Muscle of arm (tissue), 1 donor: ENCODE measurements at regions not wholly inside any gene's neighbourhood (a gene's known extent, or its start where the extent isn't known, plus 50 kb on each side); places are given as distances from the start of the nearest gene placed in this dataset.
"Not testable (repeated sequence)": the region's sequence is repeated elsewhere in the genome, so short reads cannot be mapped to it uniquely, and the experiment has no call there.

Experiments used
- DNase-seq: peaks from one replicate; pipeline ENCODE4 v3.0.0-alpha.2; 2013

DNA sequence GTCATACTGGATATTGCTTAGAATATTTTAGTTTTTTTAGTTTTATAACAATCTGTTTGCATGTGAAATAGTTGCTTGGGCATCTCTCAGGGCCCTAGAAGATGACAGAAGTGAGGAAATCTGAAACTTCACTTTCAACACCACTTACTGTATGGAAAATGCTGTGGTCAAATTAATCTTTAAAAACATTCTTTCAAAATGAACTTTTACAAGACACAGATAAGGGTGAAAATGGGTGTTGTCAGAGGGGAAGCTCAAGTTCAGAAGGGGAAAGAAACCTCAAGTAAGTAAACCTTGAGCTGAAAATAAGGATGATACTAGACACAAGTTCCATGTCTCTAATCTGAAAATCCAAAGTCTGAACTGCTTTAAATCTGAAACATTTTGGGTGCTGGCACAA lies 1840.1 kb upstream of the RAG2 start:
- DNase-seq = no peak

GRCh38 chr11:38425578-38425977 lies 1827.5 kb upstream of the RAG2 start:
- no peak for DNase-seq

DNA sequence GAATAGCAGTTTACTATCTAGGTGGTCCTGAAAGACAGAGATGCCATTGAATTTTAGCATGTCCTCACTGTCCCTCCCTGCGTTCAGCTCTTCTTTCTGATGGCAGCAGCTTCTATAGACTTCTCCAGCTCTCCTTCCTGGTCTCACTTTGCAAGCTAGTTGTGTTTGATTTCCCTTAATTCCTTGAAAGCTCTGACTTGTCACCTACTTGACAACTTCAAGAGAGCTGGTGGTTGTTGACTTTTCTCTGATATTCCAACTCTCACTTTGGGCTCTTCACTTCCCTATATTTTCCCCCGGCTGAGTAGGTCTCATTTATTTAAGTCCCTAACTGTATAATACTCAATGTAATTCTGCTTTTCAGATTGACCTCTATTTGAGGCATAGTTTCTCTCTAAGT lies 1825.0 kb upstream of the RAG2 start:
- DNase-seq = no peak

- DNase-seq = peak; percentile 31
These were observed 1818.1 kb upstream of the RAG2 start for GRCh38 chr11:38416141-38416540.

GRCh38 chr11:38411149-38411548 lies 1813.1 kb upstream of the RAG2 start:
- no peak for DNase-seq

DNA sequence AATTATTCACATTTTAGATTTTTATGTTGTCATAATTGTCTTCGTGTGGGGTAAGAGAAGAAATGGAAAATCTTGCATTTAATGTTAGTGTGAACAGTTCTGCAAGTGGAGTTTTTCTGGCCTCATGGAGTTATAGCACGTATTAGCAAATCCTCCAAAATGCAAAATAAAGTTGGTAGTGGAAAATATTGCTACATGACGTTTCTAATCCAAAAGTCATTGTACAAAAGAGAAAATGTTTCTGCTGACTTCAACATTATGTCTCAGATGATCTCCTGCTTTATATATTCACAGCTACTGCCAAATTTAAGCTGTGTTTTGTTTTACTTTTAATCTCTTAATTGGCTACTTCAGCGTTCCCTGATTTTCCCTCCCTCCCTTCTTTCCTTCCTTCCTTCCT lies 1804.0 kb upstream of the RAG2 start:
- peak; percentile 5 for DNase-seq

DNA sequence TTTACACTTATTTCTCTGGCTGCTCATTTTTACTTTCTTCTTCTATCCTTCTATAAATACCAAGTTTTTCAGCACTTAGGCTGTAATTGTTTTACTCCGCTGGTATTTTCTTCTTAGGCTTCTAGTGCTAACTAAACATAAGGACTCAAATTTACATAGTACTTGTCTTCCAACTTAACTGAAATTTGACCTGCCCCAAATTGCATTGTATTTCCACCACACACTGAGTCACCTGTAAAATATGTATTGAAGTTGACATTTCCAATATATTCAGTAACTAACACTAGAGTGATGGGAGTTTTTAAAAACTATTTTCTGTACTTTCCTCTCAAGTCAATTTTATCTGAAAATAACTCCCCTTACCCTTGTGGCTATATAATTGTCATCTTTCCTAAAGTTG lies 1794.1 kb upstream of the RAG2 start:
- no peak for DNase-seq

DNA sequence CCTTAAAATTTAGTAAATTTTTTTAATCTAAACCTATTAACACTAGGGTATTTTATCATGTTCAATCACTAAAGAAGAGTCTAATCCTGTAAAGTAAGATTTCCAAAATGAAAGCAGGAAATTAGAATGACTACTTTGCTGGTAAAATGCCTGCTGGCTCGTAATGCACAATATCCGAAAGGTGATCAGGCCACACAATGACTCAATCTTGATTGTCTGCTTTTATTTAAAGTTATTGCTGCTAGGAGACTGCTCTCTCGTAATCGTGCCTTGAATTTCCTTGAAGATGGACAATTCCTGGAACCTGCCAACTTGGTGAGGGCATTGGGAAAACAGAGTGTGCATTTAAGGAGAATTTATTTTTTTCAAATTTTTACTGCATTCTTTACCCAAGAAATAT lies 1786.5 kb upstream of the RAG2 start:
- peak; percentile 4 for DNase-seq

GRCh38 chr11:38365274-38365673 lies 1767.2 kb upstream of the RAG2 start:
- no peak for DNase-seq

- DNase-seq = no peak
These were observed 1758.2 kb upstream of the RAG2 start for GRCh38 chr11:38356255-38356654.

GRCh38 chr11:38345286-38345685 lies 1747.2 kb upstream of the RAG2 start:
- no peak for DNase-seq

DNA sequence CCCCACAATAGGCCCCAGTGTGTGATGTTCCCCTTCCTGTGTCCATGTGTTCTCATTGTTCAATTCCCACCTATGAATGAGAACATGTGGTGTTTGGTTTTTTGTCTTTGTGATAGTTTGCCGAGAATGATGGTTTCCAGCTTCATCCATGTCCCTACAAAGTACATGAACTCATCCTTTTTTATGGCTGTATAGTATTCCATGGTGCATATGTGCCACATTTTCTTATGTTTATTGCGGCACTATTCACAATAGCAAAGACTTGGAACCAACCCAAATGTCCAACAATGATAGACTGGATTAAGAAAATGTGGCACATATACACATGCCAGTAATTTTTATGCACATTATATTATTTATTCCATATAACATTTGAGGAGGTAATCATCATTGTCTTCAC lies 1743.6 kb upstream of the RAG2 start:
- not testable (repeated sequence) for DNase-seq

GRCh38 chr11:38339835-38340440 lies 1741.9 kb upstream of the RAG2 start:
- DNase-seq = no peak

DNA sequence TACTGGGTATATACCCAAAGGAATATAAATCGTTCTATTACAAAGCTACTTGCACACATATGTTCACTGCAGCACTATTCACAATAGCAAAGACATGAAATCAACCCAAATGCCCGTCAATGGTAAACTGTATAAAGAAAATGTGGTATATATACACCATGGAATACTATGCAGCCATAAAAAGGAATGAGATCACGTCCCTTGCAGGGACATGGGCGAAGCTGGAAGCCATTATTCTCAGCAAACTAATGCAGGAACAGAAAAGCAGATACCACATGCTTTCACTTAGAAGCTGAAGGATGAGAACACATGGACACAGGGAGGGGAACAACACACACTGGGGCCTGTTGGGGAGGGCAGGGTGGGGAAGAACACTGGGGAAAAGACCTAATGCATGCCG lies 1740.0 kb upstream of the RAG2 start:
- not testable (repeated sequence) for DNase-seq

DNA sequence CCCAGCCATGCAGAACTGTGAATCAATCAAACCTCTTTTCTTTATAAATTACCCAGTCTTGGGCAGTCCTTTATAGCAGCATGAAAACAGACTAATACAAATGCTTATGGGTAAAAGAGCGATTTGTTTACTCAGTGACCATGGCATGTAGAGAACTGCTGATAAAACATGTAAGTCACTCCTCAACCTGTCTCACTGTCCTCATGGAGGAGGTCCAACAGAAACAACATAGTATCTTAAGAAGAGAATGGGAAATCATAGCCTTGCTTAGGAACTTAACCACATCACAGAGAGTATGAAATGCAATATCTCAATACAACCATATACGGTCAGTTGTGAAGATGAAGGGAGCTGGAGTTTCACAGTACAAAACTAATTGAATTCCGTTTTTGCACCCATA lies 1734.0 kb upstream of the RAG2 start:
- DNase-seq = no peak

DNA sequence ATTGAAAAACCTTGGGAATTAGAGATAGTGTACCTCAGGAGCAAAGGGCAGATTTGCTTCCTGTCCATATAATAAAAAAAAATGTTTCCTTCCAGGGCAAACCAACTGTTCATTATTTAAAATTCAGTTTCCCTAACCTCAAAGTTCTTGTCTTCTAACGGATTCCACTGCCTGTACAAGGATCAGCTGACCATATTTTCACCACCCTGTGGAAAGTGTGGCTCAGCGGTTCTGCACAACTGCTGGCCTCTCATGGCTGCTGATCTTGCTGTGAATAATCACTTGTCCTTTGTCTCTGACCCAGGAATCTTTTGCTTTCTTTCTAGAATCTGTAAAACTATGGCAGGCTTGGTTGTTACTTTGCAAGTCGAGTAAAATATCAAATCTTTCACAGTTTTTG lies 1732.5 kb upstream of the RAG2 start:
- no peak for DNase-seq

DNA sequence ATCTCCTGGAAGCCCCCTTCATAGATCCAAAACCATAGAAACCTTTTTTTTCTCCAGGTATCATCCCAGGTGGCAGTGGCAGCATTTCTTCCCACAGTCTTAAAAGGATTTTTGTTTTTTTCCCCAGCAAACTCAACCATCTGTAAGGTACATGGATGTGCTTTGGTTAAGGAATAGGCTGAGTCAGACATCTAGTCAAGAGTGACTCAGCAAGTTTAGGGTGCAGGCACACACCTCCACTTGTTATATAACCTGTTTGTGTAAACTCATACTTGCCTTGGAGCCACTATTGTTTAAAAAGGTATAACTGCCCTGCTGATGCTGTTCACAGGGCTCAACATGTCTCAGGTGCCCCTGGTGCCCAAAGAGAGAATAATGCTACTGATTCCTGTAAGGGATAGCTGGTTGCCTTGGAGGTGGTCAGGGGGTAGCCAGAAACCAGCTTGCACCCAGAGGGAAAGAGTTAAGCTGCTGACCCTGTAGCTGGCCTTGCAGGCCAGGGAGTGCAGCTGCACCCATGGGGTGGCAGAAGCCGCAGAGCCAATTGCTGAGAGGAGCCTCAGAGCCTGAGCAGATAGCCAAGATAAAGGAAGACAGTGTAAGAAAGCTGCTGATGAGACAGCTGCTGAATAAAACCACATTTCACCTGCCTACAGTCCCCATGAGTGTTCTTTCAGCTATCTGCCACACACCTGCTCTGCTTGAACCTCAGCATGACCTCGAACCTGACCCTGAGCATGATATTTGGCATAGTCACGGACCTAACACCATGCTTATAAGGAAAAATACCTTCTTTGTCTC lies 1726.1 kb upstream of the RAG2 start:
- no peak for DNase-seq

- no peak for DNase-seq
These were observed 1717.1 kb upstream of the RAG2 start for GRCh38 chr11:38315151-38315550.

GRCh38 chr11:38307455-38307854 lies 1709.4 kb upstream of the RAG2 start:
- no peak for DNase-seq

DNA sequence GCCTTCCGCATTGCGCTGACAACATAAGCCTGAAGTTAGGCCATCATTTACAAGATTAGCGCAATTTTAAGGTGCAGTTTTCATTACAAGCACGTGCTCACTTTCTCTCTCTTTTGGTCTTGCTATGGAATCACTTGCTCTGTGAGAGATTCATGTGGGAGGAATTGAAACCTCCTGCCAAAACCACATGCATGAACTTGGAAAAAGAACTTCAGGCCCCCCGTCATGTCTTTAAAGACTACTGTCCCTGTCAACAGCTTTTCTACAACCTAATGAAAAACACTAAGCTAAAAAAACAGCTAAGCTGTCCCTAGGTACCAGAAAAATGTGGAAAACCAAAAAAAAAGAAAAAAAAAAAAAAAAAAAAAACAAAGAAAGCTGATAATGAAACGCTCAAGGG lies 1707.6 kb upstream of the RAG2 start:
- peak; percentile 8 for DNase-seq

- DNase-seq = peak; percentile 12
These were observed 1706.9 kb upstream of the RAG2 start for GRCh38 chr11:38304926-38305325.

DNA sequence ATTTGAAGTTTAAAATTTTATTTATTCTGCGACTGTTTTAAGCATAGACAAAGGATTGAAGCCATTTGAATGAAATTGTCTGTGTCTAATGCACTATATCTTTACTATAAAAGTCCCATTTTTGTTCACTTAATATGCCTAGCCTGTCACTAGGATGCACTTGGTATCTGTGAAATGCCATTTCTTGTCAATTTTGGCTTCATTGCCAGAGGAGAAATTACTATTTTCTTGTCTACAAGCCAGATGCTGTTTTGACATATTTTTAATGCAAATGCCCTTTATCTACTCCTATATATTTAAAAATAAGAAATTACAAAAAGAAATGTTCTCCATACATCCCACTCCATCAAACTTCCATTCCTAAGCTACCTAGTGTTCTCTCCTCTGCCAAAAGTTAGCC lies 1704.5 kb upstream of the RAG2 start:
- no peak for DNase-seq

DNA sequence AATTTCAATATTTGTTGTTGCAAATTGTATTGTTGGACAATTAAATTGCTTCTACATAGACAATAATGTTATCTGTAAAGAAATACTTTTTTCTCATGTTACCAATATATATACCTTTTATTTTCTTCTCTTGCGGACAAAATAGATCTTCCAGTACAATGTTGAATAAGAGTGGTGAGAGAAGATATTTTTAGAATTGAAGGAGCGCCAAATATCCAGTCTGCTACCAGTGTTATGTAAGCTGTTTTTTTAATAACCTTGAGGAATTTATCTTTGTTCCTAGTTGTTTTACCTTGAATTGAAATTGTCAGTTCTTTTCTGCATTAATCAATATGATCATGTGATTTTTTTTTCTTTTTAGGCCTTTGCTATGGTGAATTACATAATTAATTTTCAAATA lies 1702.5 kb upstream of the RAG2 start:
- DNase-seq = no peak

GRCh38 chr11:38296211-38296776 lies 1698.3 kb upstream of the RAG2 start:
- no peak for DNase-seq
